K562 (cell line): ENCODE measurements at regions not wholly inside any gene's neighbourhood (a gene's known extent, or its start where the extent isn't known, plus 50 kb on each side); places are given as distances from the start of the nearest gene placed in this dataset.

Experiments
- ATAC-seq: fragments of 200-7000 bp; cut with Tn5 transposase; 3 replicates; pipeline ENCODE4 v1.9.1; 2020; ENCODE audit warnings: moderate library complexity
- BruUV-seq: library from RNA; stranded (reverse); fragments of 400-500 nt; replicated peaks from 2 replicates; lab custom pipeline; 2021; lab: Mats Ljungman, UMichigan
- CTCF ChIA-PET: fragments of 300-600 bp; formaldehyde crosslinking; extraction: SDS; loops from one replicate; lab custom pipeline; 2021; ENCODE audit warnings: low intra/inter-chr PET ratio; lab: Yijun Ruan, JAX
- POLR2A ChIA-PET: fragments of 300-600, 350-650 bp; sonication (Branson Sonifier 250); formaldehyde crosslinking; extraction: SDS; loops from one replicate; lab custom pipeline; 2021; ENCODE audit warnings: antibody characterized with exemption, inconsistent platforms; lab: Yijun Ruan, JAX
- DNase-seq, 4 experiments: peaks; one replicate each; pipeline versions ENCODE4 v3.0.0 to v3.0.0-alpha.2; 2011 to 2018; ENCODE audit warnings: low spot score in 3 of 4, mixed read lengths in 3 of 4; ENCODE audit errors: extremely low read depth in 1 of 4
- FAIRE-seq: peaks from 2 replicates; lab custom pipeline; 2011; peaks lifted over from hg19 to GRCh38; lab: Jason Lieb, UNC
- H2AFZ ChIP-seq: 2 replicates; pipeline ENCODE4 v1.6.0; 2011; ENCODE audit warnings: low read depth, low read length, control low read depth, inconsistent platforms
- H3K27ac ChIP-seq: fragments of 200-600 bp; 3 replicates; pipeline ENCODE4 v1.8.0; 2011; ENCODE audit warnings: low read depth, mild to moderate bottlenecking, control low read depth, inconsistent platforms, low read length, moderate library complexity, mixed read lengths; ENCODE audit errors: extremely low read depth
- H3K27me3 ChIP-seq, 2 experiments: fragments of 300-600 bp in 1 of 2; 2 replicates in 1 of 2; 3 replicates in 1 of 2; pipeline versions ENCODE4 v1.6.0 to v1.8.0; 2011; ENCODE audit warnings: inconsistent platforms in 2 of 2, low read length in 2 of 2, mild to moderate bottlenecking in 1 of 2, mixed read lengths in 1 of 2, moderate library complexity in 1 of 2; ENCODE audit not compliant: control insufficient read depth in 2 of 2, insufficient read depth in 2 of 2
- H3K36me3 ChIP-seq: fragments of 300-600 bp; 3 replicates; pipeline ENCODE4 v1.8.0; 2011; ENCODE audit warnings: mild to moderate bottlenecking, low read length, inconsistent platforms; ENCODE audit not compliant: control insufficient read depth, insufficient read depth
- H3K4me1 ChIP-seq, 2 experiments: fragments of 200-600 bp in 1 of 2; replicated peaks in 1 of 2; 2 replicates in 1 of 2; 3 replicates in 1 of 2; pipeline versions ENCODE4 v1.5.1 to v1.8.0; 2011; ENCODE audit warnings: inconsistent platforms in 2 of 2, low read length in 2 of 2, mild to moderate bottlenecking in 1 of 2, mixed read lengths in 1 of 2, moderate library complexity in 1 of 2; ENCODE audit not compliant: control insufficient read depth in 2 of 2, insufficient read depth in 2 of 2
- H3K4me2 ChIP-seq: 2 replicates; pipeline ENCODE4 v1.6.1; 2011; ENCODE audit warnings: low read length, control low read depth, inconsistent platforms, mixed read lengths; ENCODE audit not compliant: insufficient read depth
- H3K4me3 ChIP-seq: fragments of 200-600 bp; sonication (generic), shearing (Covaris generic); 2 replicates; pipeline ENCODE4 v1.5.1; 2016; ENCODE audit warnings: control low read depth, inconsistent platforms
- H3K79me2 ChIP-seq: fragments of 200-600 bp; 3 replicates; pipeline ENCODE4 v1.8.0; 2011; ENCODE audit warnings: low read length, inconsistent platforms; ENCODE audit not compliant: control insufficient read depth, insufficient read depth
- H3K9ac ChIP-seq, 2 experiments: 2 replicates each; pipeline versions ENCODE4 v1.6.0 to v1.6.1; 2011; ENCODE audit warnings: low read depth in 2 of 2, low read length in 2 of 2, control low read depth in 1 of 2, inconsistent platforms in 1 of 2, mild to moderate bottlenecking in 1 of 2, mixed read lengths in 1 of 2; ENCODE audit not compliant: insufficient read depth in 1 of 2
- H3K9me1 ChIP-seq: one replicate; pipeline ENCODE4 v1.6.0; 2011; ENCODE audit warnings: inconsistent platforms, mild to moderate bottlenecking, low read length, moderate library complexity; ENCODE audit not compliant: control insufficient read depth, insufficient read depth
- H3K9me3 ChIP-seq: replicated peaks from 2 replicates; pipeline ENCODE4 v1.5.1; 2011; ENCODE audit warnings: low read depth, low read length, inconsistent platforms; ENCODE audit not compliant: control insufficient read depth, insufficient read depth
- H4K20me1 ChIP-seq: replicated peaks from 2 replicates; pipeline ENCODE4 v1.6.1; 2011; ENCODE audit warnings: low read length, inconsistent platforms, mixed read lengths; ENCODE audit not compliant: control insufficient read depth, insufficient read depth
- ARHGAP35 ChIP-seq: fragments of 450-650 bp; IDR thresholded peaks from 2 replicates; pipeline ENCODE4 v1.6.1; 2018; ENCODE audit not compliant: partially characterized antibody
- BDP1 ChIP-seq: IDR thresholded peaks from 3 replicates; pipeline ENCODE4 v1.6.1; 2011; ENCODE audit not compliant: insufficient read length, insufficient read depth
- CBX2 ChIP-seq: fragments of 200-600 bp; sonication (generic); IDR thresholded peaks from one replicate; pipeline ENCODE4 v1.6.1; 2012; ENCODE audit warnings: mild to moderate bottlenecking, low read length, inconsistent platforms; ENCODE audit not compliant: insufficient read depth, poor library complexity, severe bottlenecking
- DLX4 ChIP-seq: fragments of 250-450 bp; sonication (Bioruptor Pico); IDR thresholded peaks from 2 replicates; pipeline ENCODE4 v1.6.1; 2021; ENCODE audit warnings: mild to moderate bottlenecking
- FOXO4 ChIP-seq: fragments of 450-650 bp; formaldehyde crosslinking; IDR thresholded peaks from 2 replicates; pipeline ENCODE4 v1.4.0; 2020; ENCODE audit warnings: mild to moderate bottlenecking, moderate library complexity
- IFI16 ChIP-seq: fragments of 250-450 bp; sonication (Bioruptor Pico); IDR thresholded peaks from 2 replicates; pipeline ENCODE4 v2.1.2; 2022; ENCODE audit warnings: mild to moderate bottlenecking, inconsistent platforms
- KAT2B ChIP-seq: IDR thresholded peaks from one replicate; pipeline ENCODE4 v1.6.1; 2012; ENCODE audit warnings: low read depth, mild to moderate bottlenecking, control low read depth, inconsistent platforms, low read length, moderate library complexity
- KDM2B ChIP-seq: fragments of 250-450 bp; sonication (Bioruptor Pico); IDR thresholded peaks from 2 replicates; pipeline ENCODE4 v1.8.0; 2021; ENCODE audit warnings: mild to moderate bottlenecking, moderate library complexity
- KDM5B ChIP-seq: fragments of 200-600 bp; sonication (generic); IDR thresholded peaks from 2 replicates; pipeline ENCODE4 v1.6.1; 2012; ENCODE audit warnings: low read depth, mild to moderate bottlenecking, moderate library complexity, low read length, control low read depth, inconsistent platforms; ENCODE audit not compliant: insufficient replicate concordance
- SRF ChIP-seq, 2 experiments: fragments of 250-450, 450-650 bp in 1 of 2; sonication (Bioruptor Pico) in 1 of 2; sonication (generic) in 1 of 2; formaldehyde crosslinking; IDR thresholded peaks; 2 replicates each; pipeline versions ENCODE4 v1.5.0 to v1.5.1; 2020 to 2022; ENCODE audit warnings: mild to moderate bottlenecking in 1 of 2, missing genetic modification reagents in 1 of 2
- THRAP3 ChIP-seq: fragments of 450-650 bp; IDR thresholded peaks from 2 replicates; pipeline ENCODE4 v1.6.1; 2016; ENCODE audit warnings: mild to moderate bottlenecking, inconsistent platforms, borderline replicate concordance
- ZNF398 ChIP-seq: fragments of 250-450 bp; sonication (Bioruptor Pico); IDR thresholded peaks from 2 replicates; pipeline ENCODE4 v1.8.0; 2021; ENCODE audit warnings: moderate library complexity, mild to moderate bottlenecking, inconsistent platforms
- ZNF668 ChIP-seq: fragments of 250-450 bp; sonication (Bioruptor Pico); IDR thresholded peaks from 2 replicates; pipeline ENCODE4 v1.8.0; 2022; ENCODE audit warnings: mild to moderate bottlenecking, inconsistent platforms
- WGBS: fragments of 100-300 bp; shearing (Covaris generic); methylation state at CpG from one replicate; pipeline ENCODE4 v1.1.6; 2016; ENCODE audit warnings: low coverage, mixed read lengths; ENCODE audit not compliant: insufficient coverage; ENCODE audit errors: missing lambda C conversion rate; 5-methylcytosine and 5-hydroxymethylcytosine counted together
- in situ Hi-C: fragments of 300-500 bp; cut with MboI; formaldehyde crosslinking; loops from 4 replicates; pipeline ENCODE4 v1.15.0; 2018; ENCODE audit warnings: inconsistent platforms, mixed read lengths
- intact Hi-C: fragments of 100-400 bp; cut with micrococcal nuclease; formaldehyde crosslinking; loops from 2 replicates; pipeline ENCODE4 v1.14.2; 2022

GRCh38 chr12:91890742-91891141, 254.9 kb downstream of the BTG1 start:
- no TSS peak for BruUV-seq
- FAIRE-seq (no peak), DNase-seq (no peak), ATAC-seq (no peak)
- Histone ChIP-seq H3K9me3 (no peaks in the 10 kb centered on the region), H3K27me3 (no peaks in the 10 kb centered on the region), H2AFZ (no peak overlapping the region), H3K4me3 (no peak overlapping the region), H3K4me1 (peaks cover 0 to 5% of the 10 kb centered on the region in 2 experiments; a peak in 1 of 5 replicates), H4K20me1 (no peaks in the 10 kb centered on the region), H3K36me3 (no peaks in the 10 kb centered on the region), H3K9ac (no peak overlapping the region), H3K79me2 (no peaks in the 10 kb centered on the region), H3K4me2 (no peak overlapping the region), H3K9me1 (no peaks in the 10 kb centered on the region), H3K27ac (no peak overlapping the region)
- 69% methylated on average over 1 of the region's 1 CpG for WGBS
- ChIA-PET POLR2A (interaction anchor here (0.7 to 2.7 kb wide), 2 partner anchors 24 to 253 kb away, joined by 3 to 6 read pairs; no protein-coding TSS in a partner anchor), CTCF (no interaction called here)
- in situ Hi-C loops (no loop called here), intact Hi-C loops (no loop called here)
- TF ChIP-seq ARHGAP35 (no peak), ZNF398 (CRISPR knock-in tag) (no peak), KDM5B (no peak)

- no peaks in the 10 kb centered on the region for H3K9me1 ChIP-seq
- H3K27ac ChIP-seq: no peak overlapping the region
- in situ Hi-C loops (no loop called here), intact Hi-C loops (loop anchor here (5.0 kb wide), 1 partner anchor 682 kb away; no protein-coding TSS in a partner anchor)
- H3K4me3 ChIP-seq: no peak overlapping the region
- BruUV-seq: no TSS peak
- H3K4me2 ChIP-seq: no peak overlapping the region
- ChIA-PET POLR2A (interaction anchor here (0.7 to 2.7 kb wide), 2 partner anchors 24 to 254 kb away, joined by 3 to 6 read pairs; no protein-coding TSS in a partner anchor), CTCF (no interaction called here)
- H3K9me3 ChIP-seq: no peaks in the 10 kb centered on the region
- DNase-seq: no peak
- no peak for ATAC-seq
- no peak for FAIRE-seq
- no peak overlapping the region for H2AFZ ChIP-seq
- H3K36me3 ChIP-seq: no peaks in the 10 kb centered on the region
- H3K9ac ChIP-seq: no peak overlapping the region
- no peaks in the 10 kb centered on the region for H4K20me1 ChIP-seq
- no peaks in the 10 kb centered on the region for H3K79me2 ChIP-seq
- H3K27me3 ChIP-seq: no peaks in the 10 kb centered on the region
- H3K4me1 ChIP-seq: peaks cover 0 to 5% of the 10 kb centered on the region in 2 experiments; a peak in 1 of 5 replicates
- TF ChIP-seq ZNF668 (CRISPR knock-in tag) (no peak), FOXO4 (no peak), BDP1 (no peak), THRAP3 (no peak), CBX2 (no peak), IFI16 (CRISPR knock-in tag) (no peak), DLX4 (CRISPR knock-in tag) (no peak), KAT2B (no peak), KDM2B (CRISPR knock-in tag) (no peak), SRF (CRISPR knock-in tag; IDR thresholded peaks at IDR 0.05) (no peak)
Measured at GRCh38 chr12:91889910-91890309, 255.7 kb downstream of the BTG1 start.
